Activated gamma-delta T cell treated with anti-CD3 and anti-CD28 coated beads, Interleukin-2, amount 50 U/mL, for 16 hours (primary cell): ENCODE measurements at regions not wholly inside any gene's neighbourhood (a gene's known extent, or its start where the extent isn't known, plus 50 kb on each side); places are given as distances from the start of the nearest gene placed in this dataset.
"Not testable (repeated sequence)": the region's sequence is repeated elsewhere in the genome, so short reads cannot be mapped to it uniquely, and the experiment has no call there.

Source experiments
- DNase-seq: peaks from one replicate; pipeline ENCODE4 v3.0.0-alpha.2; 2020; ENCODE audit warnings: low read depth

GRCh38 chr18:70781860-70782453 lies 493.1 kb downstream of the SOCS6 start:
- peak; percentile 17 for DNase-seq

GRCh38 chr18:70766254-70766653 lies 477.4 kb downstream of the SOCS6 start:
- DNase-seq: not testable (repeated sequence)

- DNase-seq: no peak
Measured at GRCh38 chr18:70762812-70763211, 474.0 kb downstream of the SOCS6 start.

GRCh38 chr18:70758780-70759179 lies 469.9 kb downstream of the SOCS6 start:
- no peak for DNase-seq

- DNase-seq: no peak
Measured at GRCh38 chr18:70754486-70754885, 465.6 kb downstream of the SOCS6 start.

GRCh38 chr18:70732916-70733315 lies 444.1 kb downstream of the SOCS6 start:
- DNase-seq: no peak

- DNase-seq: no peak
Measured at GRCh38 chr18:70732188-70732587, 443.3 kb downstream of the SOCS6 start.

- no peak for DNase-seq
Measured at GRCh38 chr18:70720607-70721006, 431.8 kb downstream of the SOCS6 start.

GRCh38 chr18:70709720-70710119 lies 420.9 kb downstream of the SOCS6 start:
- no peak for DNase-seq

- no peak for DNase-seq
Measured at GRCh38 chr18:70709144-70709543, 420.3 kb downstream of the SOCS6 start.

- no peak for DNase-seq
Measured at GRCh38 chr18:70705831-70706416, 417.1 kb downstream of the SOCS6 start.

- DNase-seq: no peak
Measured at GRCh38 chr18:70700496-70700895, 411.7 kb downstream of the SOCS6 start.

- no peak for DNase-seq
Measured at GRCh38 chr18:70698574-70698973, 409.7 kb downstream of the SOCS6 start.

- DNase-seq: no peak
Measured at GRCh38 chr18:70693246-70693645, 404.4 kb downstream of the SOCS6 start.

- not testable (repeated sequence) for DNase-seq
Measured at GRCh38 chr18:70689765-70690164, 400.9 kb downstream of the SOCS6 start.

- DNase-seq: no peak
Measured at GRCh38 chr18:70688286-70688685, 399.4 kb downstream of the SOCS6 start.

GRCh38 chr18:70684821-70685220 lies 396.0 kb downstream of the SOCS6 start:
- no peak for DNase-seq

GRCh38 chr18:70683263-70683662 lies 394.4 kb downstream of the SOCS6 start:
- DNase-seq: no peak

GRCh38 chr18:70674896-70675295 lies 386.1 kb downstream of the SOCS6 start:
- DNase-seq: no peak

- no peak for DNase-seq
Measured at GRCh38 chr18:70673831-70674230, 385.0 kb downstream of the SOCS6 start.

GRCh38 chr18:70672581-70672980 lies 383.7 kb downstream of the SOCS6 start:
- no peak for DNase-seq

- DNase-seq: no peak
Measured at GRCh38 chr18:70671889-70672565, 383.2 kb downstream of the SOCS6 start.

- no peak for DNase-seq
Measured at GRCh38 chr18:70666936-70667335, 378.1 kb downstream of the SOCS6 start.

- DNase-seq: no peak
Measured at GRCh38 chr18:70663141-70663540, 374.3 kb downstream of the SOCS6 start.
